ENCODE measurements at regions not wholly inside any gene's neighbourhood (a gene's known extent, or its start where the extent isn't known, plus 50 kb on each side); places are given as distances from the start of the nearest gene placed in this dataset.

DNA sequence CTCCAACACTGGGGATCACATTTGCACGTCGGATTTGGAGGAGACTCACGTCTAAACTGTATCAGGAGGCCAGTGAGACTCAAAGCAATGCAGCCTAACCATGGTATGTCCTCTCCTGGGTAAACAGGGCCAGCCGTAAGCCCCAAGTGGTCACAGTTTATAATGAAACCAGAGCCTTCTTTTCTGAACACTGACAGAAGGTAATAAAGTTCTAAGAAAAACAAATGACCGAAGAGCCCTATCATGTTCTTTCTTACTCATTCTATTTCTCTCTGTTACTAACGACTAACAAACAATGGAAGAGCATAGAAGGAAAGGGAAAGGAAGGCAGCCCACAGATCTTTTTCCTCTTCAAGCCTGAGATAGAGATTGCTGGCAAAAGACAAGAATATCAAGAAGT, 796.8 kb upstream of the SOX11 start:
- Histone ChIP-seq H3K27me3 (replicated peaks) (no peaks in the 10 kb centered on the region), H3K36me3 (replicated peaks) (no peaks in the 10 kb centered on the region), H3K27ac (no peak overlapping the region), H3K4me3 (ENCODE audit: low read depth, low read length) (no peak overlapping the region)
- TF ChIP-seq, protein P1, sequence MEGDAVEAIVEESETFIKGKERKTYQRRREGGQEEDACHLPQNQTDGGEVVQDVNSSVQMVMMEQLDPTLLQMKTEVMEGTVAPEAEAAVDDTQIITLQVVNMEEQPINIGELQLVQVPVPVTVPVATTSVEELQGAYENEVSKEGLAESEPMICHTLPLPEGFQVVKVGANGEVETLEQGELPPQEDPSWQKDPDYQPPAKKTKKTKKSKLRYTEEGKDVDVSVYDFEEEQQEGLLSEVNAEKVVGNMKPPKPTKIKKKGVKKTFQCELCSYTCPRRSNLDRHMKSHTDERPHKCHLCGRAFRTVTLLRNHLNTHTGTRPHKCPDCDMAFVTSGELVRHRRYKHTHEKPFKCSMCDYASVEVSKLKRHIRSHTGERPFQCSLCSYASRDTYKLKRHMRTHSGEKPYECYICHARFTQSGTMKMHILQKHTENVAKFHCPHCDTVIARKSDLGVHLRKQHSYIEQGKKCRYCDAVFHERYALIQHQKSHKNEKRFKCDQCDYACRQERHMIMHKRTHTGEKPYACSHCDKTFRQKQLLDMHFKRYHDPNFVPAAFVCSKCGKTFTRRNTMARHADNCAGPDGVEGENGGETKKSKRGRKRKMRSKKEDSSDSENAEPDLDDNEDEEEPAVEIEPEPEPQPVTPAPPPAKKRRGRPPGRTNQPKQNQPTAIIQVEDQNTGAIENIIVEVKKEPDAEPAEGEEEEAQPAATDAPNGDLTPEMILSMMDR (IDR thresholded peaks at IDR 0.05; ENCODE audit: low read depth, low read length, missing control alignments): no peak
- DNase-seq: peak; percentile 11
- in situ Hi-C loops (cut with HindIII; ENCODE audit: low pct_ligation_motif_present, low sequenced_read_pairs): no loop called here

- DNase-seq: peak; percentile 74
- in situ Hi-C loops (cut with HindIII; ENCODE audit: low pct_ligation_motif_present, low sequenced_read_pairs): no loop called here
- no peak overlapping the region for H3K4me3 ChIP-seq (ENCODE audit: low read depth, low read length)
- no peaks in the 10 kb centered on the region for H3K36me3 ChIP-seq (replicated peaks)
- TF ChIP-seq, protein P1 (IDR thresholded peaks at IDR 0.05; ENCODE audit: low read depth, low read length, missing control alignments): no peak
- no peaks in the 10 kb centered on the region for H3K27me3 ChIP-seq (replicated peaks)
- no peak overlapping the region for H3K27ac ChIP-seq
Measured at GRCh38 chr2:4898706-4899105, 793.5 kb upstream of the SOX11 start.

DNA sequence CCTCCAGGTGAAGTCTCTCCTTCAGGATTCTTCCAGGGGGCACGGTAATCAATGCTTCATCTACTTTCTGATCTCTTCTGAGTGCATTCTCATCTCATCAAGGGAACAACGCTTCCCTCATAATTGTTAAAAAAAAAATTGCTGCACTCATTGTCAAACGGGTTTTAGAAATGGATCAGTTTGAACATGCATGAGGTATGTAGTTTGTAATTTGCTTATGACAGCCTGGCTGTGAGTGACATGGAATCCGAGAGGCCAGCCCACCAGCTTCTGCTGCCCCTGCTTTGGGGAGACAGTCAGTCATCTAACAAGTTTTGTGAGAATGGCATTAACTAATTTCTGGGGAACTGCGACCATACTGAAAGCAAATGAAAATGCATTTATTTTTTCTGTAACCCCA, 791.9 kb upstream of the SOX11 start:
- no peak overlapping the region for H3K27ac ChIP-seq
- TF ChIP-seq, protein P1 (IDR thresholded peaks at IDR 0.05; ENCODE audit: low read depth, low read length, missing control alignments): no peak
- in situ Hi-C loops (cut with HindIII; ENCODE audit: low pct_ligation_motif_present, low sequenced_read_pairs): no loop called here

GRCh38 chr2:4900861-4901770, 791.1 kb upstream of the SOX11 start:
- no peak for DNase-seq
- Histone ChIP-seq H3K4me3 (ENCODE audit: low read depth, low read length) (no peak overlapping the region), H3K36me3 (replicated peaks) (no peaks in the 10 kb centered on the region), H3K27me3 (replicated peaks) (no peaks in the 10 kb centered on the region), H3K27ac (no peak overlapping the region)
- TF ChIP-seq, protein P1 (IDR thresholded peaks at IDR 0.05; ENCODE audit: low read depth, low read length, missing control alignments): no peak
- in situ Hi-C loops (cut with HindIII; ENCODE audit: low pct_ligation_motif_present, low sequenced_read_pairs): no loop called here

More for the DNA sequence above, 791.9 kb upstream of the SOX11 start:
- H3K36me3 ChIP-seq (replicated peaks): no peaks in the 10 kb centered on the region
- no peak for DNase-seq
- H3K4me3 ChIP-seq (ENCODE audit: low read depth, low read length): no peak overlapping the region
- H3K27me3 ChIP-seq (replicated peaks): no peaks in the 10 kb centered on the region

DNA sequence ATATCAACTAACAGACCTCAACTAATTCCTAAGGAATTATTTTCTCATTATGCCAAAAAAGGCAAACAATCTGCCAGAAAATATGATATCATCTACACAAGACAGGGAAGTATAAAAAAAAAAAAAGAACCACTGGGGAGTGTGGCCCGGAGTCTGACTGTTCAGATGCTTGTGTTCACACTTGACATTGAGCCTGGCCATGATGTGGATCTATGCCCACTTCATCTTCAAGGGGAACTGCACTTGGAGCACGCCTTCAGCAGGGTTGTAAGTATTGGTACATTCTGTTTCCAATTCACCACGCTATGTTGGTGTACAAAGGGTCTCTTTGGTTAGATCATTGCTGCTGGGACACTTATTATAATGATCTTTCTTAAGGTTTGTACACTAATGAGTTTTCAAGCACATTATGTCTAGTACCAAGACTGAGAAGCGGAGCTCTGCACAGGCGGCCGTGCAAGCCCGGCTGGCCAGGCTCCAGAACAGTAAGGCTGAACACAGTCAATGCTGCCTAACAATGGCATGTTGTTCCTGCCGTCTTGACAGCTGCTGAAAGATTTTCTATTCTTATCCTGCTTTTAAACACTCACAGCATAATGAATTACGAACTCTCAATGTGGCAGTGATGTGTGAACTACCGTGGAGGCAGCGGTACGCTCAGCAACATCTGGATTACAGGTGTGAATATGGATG, 788.4 kb upstream of the SOX11 start:
- Histone ChIP-seq H3K27me3 (replicated peaks) (no peaks in the 10 kb centered on the region), H3K4me3 (ENCODE audit: low read depth, low read length) (no peak overlapping the region), H3K27ac (no peak overlapping the region), H3K36me3 (replicated peaks) (no peaks in the 10 kb centered on the region)
- TF ChIP-seq, protein P1 (IDR thresholded peaks at IDR 0.05; ENCODE audit: low read depth, low read length, missing control alignments): no peak
- in situ Hi-C loops (cut with HindIII; ENCODE audit: low pct_ligation_motif_present, low sequenced_read_pairs): no loop called here
- no peak for DNase-seq
